Inflammatory macrophage (primary cell): ENCODE measurements at regions not wholly inside any gene's neighbourhood (a gene's known extent, or its start where the extent isn't known, plus 50 kb on each side); places are given as distances from the start of the nearest gene placed in this dataset.

Experiments used
- DNase-seq, 2 donors: peaks; one replicate each; pipeline ENCODE4 v3.0.0-alpha.2; 2020 to 2022

- DNase-seq, result no peak
These were observed 92.7 kb downstream of the PCSK1 start for GRCh38 chr5:96340357-96340756.

GRCh38 chr5:96339862-96340261 lies 93.2 kb downstream of the PCSK1 start:
- DNase-seq, result no peak

GRCh38 chr5:96338624-96339415 lies 94.2 kb downstream of the PCSK1 start:
- DNase-seq, result no peak

GRCh38 chr5:96338091-96338490 lies 95.0 kb downstream of the PCSK1 start:
- DNase-seq, result peak in 1 of 2 donors; percentile 13

GRCh38 chr5:96337048-96337781 lies 95.8 kb downstream of the PCSK1 start:
- DNase-seq, result peak; percentile 28 to 59

GRCh38 chr5:96336351-96336985 lies 96.6 kb downstream of the PCSK1 start:
- peak; percentile 85 to 87 for DNase-seq

DNA sequence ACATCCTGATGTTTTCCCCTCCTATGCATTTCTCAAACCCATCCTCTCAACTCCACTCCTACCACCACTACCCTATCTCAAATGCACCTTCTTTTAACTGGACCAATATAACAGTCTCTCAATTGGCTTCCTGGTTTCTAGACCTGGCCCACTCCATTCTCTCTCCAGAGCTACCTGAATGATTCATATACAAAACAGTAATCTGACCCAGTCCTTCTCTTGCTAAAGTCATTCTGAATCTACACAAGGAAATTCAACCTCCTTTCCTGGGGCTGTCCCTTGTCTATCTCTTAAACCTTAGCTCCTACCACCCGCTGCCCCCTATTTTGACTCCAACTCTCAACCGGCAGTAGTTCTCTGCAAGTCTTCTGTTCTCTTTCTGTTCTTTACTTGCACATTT lies 97.2 kb downstream of the PCSK1 start:
- no peak for DNase-seq

DNA sequence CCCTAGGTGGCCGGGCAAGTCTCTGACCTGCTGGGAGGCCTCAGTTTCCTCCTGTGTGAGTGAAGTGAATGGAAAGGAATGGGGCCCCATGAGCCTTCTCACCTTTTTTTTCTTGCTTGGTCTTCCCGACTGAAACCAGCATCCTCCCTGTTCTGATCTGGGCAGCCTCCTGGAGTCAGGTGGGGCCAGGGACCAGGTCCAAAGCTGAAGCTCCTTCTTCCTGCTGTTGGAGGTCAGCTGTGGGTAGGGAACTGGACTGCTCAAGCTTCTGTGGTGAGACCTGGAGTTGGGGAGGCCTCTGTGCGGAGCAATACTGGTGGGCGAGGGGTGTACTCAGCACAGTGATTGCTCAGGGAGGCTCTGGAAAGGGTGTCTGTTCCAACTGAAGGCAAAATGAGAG lies 99.7 kb downstream of the PCSK1 start:
- no peak for DNase-seq

GRCh38 chr5:96332535-96333366 lies 100.3 kb downstream of the PCSK1 start:
- no peak for DNase-seq

DNA sequence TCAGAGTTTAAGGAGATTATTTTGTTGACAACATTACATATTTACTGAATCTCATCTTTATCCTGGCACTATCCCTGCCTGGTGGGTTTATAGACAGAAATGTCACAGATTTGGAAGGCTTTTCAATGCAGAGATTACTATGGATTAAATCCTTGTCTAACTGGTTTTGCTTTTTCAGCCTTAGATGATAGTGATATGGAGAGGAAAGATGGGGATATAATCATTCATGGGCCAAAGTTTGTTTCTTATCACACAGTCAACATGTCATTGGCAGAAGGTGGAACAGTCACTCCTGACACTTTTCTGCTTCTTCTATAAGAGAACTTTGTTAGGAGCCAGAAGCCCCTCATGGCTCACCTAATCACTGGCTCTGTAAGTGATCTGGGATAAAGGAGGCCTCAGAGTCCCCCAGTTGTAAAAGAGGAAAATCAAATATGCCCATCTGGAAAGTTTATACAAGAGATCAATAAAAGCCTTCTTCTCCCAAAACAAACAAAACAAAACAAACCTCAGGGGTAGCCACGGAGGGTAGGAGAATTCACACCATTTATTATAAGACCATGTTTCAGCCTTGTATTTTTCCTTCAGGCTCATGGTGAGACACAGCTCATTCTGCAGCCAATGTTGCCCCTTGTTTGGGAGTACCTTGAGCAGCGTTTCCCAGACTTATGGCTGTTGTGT lies 101.2 kb downstream of the PCSK1 start:
- DNase-seq, result no peak

GRCh38 chr5:96331210-96331609 lies 101.8 kb downstream of the PCSK1 start:
- DNase-seq, result peak; percentile 78 to 81

DNA sequence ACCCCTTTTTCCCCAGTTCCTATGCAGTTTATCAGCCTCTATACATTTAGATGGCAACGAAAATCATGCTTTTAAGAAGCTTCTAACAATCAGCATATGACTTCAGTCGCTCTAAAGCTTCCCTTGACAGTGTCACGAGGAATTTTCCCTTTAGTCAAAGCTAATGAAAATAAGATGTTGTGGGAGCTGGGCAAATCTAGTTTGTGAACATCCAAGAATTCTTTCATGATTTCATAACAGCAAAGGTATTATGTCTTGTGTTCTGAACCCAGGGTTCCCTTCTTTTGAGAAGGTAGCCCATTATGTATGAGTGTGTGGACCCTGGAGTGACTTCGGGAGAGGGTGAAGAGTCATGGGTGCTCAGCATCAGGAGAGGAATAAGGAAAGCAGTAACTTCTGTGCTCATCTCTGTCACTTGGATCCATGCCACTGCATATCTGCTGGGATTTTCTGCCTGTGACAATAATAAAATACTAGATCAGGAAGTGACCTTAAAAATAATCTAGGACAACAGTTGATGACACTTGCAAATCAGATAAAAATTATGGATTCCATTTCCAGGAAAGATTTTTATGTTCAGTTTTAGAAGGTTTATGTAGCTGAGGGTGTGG lies 102.4 kb downstream of the PCSK1 start:
- DNase-seq, result no peak

DNA sequence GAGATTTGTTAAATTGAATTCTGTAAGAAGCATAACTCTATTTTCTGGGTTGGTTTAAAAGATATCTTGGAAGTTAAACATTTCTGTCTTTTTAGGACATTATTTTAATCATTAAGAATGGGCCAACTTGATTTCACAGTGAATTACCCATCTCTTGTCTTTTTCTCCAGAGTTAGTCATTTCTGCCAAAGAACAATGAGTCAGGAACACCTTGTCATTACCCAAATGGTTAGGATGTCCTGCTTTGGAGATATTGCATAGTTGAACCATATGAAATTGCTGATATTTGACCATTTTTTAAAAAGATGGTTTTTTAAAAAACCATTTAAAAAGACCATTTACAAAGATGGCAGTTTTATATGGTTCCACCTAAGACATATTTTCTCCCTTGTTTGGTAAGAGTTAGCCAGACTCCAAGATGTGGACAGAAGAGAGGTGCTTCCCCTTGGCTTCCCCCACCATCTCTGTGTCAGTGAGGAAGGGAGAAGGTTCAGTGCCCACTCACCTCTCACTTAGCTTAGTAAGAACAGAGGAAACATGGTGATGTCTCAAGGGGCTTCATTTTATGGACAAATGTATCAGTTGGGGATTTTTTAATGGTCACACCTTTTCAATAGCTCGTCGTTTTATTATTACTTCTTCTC lies 103.0 kb downstream of the PCSK1 start:
- no peak for DNase-seq

GRCh38 chr5:96329289-96329688 lies 103.8 kb downstream of the PCSK1 start:
- DNase-seq, result no peak

- no peak for DNase-seq
These were observed 105.3 kb downstream of the PCSK1 start for GRCh38 chr5:96327722-96328121.

DNA sequence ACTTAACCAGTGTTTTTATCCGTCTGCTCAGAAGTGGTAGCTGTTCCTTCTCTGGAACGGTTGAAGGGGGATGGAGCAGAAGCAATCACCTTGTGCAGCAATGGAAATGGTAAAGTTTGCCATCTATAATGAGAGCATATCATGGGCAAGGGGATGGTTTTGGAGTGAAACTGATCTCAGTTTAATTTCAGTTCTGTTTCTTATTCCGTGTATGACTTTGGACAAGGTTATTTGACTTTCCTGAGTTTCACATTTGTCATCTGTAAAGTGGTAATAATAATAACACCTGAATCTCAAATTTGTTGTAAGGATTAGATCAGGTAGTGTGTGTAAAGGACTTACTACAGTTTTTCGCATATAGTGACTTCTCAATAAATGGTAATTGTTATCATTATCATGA lies 106.1 kb downstream of the PCSK1 start:
- DNase-seq, result no peak

GRCh38 chr5:96324708-96325107 lies 108.3 kb downstream of the PCSK1 start:
- DNase-seq, result no peak

DNA sequence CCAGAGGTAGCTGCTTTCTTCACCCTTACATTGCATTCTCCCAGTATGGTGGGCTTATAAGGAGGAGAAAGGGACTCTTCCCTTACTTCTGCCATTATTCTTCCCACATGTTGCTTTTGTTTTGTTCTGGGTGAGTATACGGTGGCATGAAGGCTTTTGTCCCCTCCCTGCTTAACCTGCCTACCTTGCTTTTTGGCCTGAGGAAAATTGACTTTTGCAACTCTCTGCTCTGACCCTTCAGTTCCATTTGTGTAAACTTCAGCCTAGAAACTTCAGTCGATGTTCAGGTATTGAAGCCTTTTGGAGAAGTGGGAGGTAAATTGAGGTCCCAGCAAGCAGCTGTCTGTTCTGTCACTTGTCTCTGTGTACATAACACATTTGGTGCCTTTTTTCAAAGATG lies 110.2 kb downstream of the PCSK1 start:
- DNase-seq, result no peak

DNA sequence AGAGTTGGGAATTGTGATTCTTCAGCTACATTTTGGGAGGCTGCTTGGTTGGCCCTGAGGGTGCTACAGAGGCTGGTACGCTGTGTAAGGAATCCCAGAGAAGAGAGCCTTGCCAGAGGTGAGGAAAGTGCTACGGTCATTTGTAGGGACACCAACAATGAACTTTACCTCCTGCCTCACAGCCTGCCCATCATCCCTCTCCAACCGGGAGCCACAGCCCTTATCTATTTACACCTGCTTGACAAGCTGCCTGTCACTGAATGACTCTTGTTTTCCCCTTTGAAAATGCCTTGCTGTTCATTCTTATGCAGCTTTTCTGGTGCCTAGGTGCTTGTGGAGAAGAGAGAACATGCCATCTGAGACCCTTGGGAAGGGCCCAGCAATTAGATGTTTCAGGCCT lies 110.8 kb downstream of the PCSK1 start:
- DNase-seq, result no peak

DNA sequence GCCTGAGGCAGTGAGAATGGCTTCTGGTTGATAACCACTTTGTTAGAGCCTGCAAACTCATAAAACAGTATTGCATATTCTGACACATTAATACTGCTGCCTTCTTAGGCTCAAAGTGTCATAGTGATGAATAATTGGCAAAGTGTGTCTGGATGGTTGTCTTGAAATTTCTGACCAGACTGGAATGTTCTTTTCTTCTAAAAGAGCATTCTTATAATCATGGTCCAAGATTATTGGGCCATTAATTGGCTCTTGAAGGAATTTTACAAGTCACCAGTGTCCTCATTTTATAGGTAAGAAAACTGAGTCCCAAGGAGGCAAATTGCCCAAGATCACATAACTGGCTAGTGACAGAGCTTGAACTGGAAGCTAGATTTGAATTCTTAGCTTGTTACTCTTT lies 111.7 kb downstream of the PCSK1 start:
- no peak for DNase-seq

GRCh38 chr5:96320797-96321196 lies 112.3 kb downstream of the PCSK1 start:
- no peak for DNase-seq
